GM19023 (cell line): ENCODE measurements at regions not wholly inside any gene's neighbourhood (a gene's known extent, or its start where the extent isn't known, plus 50 kb on each side); places are given as distances from the start of the nearest gene placed in this dataset.

Source experiments
- ATAC-seq: cut with Tn5 transposase; IDR thresholded peaks from one replicate; pipeline ENCODE4 v1.9.1; 2021; ENCODE audit warnings: mild to moderate bottlenecking, moderate library complexity; ENCODE audit not compliant: unreplicated experiment

- no peak for ATAC-seq
These were observed 393.7 kb upstream of the OPRM1 start for GRCh38 chr6:153645326-153645725.

GRCh38 chr6:153644000-153644399, 395.0 kb upstream of the OPRM1 start:
- ATAC-seq = no peak

- no peak for ATAC-seq
These were observed 404.6 kb upstream of the OPRM1 start for GRCh38 chr6:153634416-153634815.

DNA sequence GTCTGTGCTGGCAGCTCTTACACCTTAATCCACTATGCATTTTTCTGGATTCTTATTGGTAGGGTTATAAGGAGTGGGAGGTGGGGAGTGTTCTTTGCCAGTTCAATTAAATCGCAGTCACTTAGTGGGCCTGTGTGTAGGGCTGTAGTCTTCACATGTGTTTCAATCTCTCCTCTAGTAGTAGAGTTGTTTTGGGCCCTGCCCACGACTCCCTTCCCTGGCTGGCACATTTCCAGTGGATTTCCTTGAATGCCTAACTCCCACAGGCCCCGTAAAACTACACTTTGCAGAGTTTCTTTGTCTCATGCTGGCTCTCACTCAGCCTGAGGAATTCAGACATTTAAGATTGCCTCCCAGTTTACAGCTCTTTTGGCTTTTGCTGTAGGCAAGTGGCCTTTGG, 414.0 kb upstream of the OPRM1 start:
- no peak for ATAC-seq

- no peak for ATAC-seq
These were observed 414.5 kb upstream of the OPRM1 start for GRCh38 chr6:153624528-153624927.

DNA sequence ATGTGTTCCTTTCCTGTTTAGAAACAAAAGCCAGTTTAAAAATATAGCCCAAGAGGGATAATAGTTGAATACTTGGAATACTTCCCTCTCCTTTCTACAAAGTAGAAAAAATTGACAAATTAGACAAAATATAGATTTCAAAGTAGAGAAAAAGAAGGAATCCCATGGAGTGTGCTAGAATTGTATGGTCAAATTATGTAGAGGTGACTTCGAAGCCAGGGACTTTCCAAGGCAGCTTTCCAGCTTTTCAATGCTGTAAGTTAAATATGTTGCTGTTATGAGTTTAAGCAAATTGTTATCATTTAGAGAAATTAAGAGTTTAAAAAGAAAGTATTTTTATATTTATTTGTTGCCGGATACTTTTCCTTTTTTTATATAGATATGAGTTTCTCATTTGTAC, 415.5 kb upstream of the OPRM1 start:
- no peak for ATAC-seq

DNA sequence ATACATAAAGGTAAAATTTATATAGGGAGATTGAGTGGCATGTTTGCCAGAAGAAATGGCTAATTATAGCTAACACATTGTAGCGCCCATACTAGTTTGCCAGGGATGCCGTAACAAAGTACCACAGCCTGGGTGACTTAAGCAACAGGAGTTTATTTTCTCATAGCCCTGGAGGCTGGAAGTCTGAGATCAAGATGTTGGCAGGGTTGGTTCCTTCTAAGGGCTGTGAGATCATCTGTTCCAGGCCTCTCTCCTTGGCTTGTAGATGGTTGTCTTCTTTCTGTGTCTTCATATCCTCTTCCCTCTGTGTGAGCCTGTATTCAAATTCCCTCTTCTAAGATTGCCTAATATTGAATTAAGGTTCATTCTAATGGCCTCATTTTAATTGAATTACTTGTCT, 417.5 kb upstream of the OPRM1 start:
- ATAC-seq = no peak

GRCh38 chr6:153621070-153621469, 418.0 kb upstream of the OPRM1 start:
- no peak for ATAC-seq

DNA sequence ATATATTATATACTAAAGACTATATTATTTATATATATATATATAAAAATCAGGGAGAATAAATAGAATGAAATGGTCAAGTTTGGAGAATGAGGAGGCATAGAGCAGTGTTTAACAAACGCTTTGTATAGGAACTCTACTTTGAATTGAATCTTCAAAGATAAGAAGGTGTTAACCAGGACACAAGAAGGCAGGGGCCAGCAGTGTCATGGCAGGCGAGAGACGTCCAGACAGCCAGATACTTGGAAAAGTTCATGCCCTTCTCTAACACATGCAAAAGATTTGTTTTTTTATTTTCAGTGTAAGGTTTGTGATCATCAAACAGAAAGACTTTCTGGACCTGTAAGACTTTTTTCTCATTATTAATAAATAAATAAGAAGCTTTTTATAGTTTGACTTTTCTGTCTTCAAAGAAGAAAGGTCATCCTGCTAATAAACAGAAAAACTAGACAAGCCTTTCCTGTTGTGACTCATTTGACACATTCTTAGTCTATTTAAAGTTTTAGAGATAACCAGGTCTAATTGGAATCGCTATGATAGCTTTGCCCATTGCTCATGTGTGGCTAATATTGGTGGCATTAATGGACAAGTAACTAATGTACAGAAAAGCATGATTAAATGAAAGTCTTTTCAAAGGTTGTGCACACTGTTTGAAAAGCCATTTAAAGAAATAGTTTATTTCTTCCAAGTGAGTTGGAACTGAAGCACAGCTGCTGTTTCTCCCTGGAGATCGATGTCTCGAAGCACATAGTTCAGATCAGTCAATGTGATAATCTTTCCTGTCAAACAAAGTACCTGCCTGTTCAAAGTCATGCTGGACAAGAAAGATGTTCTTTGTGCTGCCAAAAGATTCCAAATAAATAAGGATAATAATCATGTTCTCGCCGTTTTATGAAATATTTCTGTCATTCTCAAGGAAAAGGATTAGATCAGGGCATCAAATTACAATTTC, 420.4 kb upstream of the OPRM1 start:
- no peak for ATAC-seq

- ATAC-seq = no peak
These were observed 422.5 kb upstream of the OPRM1 start for GRCh38 chr6:153616506-153616905.

DNA sequence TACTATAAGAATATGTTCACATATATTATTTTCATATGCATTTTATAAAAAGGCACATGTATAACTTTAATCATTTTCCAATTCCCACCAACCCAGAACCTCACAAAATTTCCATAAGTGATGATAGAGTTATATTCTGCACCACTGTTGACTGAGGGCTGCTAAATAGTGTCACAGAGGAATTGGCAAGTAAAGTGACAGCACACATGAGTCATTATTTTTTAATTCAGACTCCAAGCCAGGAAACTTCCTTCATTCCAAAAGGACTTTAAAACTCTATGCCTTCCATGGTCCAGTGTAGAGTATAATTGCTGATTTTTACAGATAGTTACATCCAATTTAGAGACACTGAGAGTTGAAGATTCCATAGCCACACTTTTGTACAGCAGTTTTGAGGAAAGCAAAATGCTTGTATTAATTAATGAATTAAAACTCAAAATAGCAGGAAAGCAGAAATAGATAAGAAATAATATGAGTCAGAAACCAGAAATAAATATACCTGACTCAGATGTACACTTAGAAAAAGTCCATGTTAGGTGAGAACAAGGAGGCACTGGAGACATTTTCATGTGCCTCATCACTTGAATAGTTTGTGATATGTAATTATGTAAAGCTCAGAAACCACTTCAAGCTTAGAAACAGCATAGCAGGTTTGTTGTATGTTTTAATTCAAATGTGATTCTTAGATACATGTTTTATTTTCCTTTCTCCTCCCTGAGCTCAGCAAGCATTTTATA, 425.2 kb upstream of the OPRM1 start:
- ATAC-seq = no peak

DNA sequence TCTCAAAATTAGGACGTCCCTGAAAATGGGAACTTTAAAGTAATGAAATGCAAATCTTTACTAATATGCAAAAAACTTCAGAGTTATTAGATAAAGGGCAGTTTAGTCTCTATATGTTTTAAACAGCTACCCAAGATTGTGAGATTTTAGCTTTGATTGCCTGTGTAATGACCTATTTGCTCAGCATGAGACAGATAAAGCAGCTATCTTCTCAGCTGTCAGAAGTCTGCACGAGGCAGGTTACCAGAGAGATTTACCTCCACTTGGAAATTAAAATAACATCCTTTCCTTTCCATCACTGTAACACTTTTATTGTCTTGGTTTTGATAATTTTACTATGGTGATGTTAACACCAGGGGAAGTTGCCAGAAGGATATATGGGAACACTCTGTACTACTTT, 436.6 kb upstream of the OPRM1 start:
- no peak for ATAC-seq

DNA sequence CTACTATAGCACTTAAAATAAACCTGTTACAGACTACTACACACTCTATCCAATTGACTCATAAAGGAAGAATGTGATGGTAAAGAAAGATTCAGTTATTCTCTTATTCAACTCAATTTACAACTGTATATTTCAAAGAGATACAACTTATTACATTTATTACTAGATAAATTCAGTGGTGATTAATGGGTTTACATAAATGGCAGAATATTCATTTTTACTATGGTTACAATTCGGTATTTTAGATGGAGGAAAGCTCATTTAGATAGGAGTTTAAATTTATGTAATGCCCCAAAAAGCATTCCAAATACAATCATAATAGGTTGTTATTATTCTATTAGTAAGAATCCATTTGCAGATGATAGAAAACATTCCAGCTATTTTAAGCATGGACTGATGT, 439.1 kb upstream of the OPRM1 start:
- ATAC-seq = no peak

DNA sequence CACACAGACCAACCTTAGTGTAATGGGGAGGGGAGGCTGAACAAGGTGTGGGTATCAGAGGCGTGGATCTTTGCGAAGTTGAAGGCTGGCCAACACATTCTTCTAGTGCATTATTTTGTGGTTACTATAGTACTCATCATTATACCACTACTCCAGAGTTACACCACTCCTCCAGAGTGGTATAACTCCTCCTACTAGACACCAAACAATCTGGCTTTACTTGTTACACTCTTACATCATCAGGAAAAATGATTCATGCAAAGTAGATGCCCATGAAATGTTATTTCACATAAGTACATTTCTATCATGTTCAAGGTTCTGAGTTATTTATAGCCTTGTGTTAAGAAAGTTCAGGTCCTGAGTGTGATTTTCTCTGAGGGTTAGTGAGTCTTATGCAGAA, 443.1 kb upstream of the OPRM1 start:
- no peak for ATAC-seq

DNA sequence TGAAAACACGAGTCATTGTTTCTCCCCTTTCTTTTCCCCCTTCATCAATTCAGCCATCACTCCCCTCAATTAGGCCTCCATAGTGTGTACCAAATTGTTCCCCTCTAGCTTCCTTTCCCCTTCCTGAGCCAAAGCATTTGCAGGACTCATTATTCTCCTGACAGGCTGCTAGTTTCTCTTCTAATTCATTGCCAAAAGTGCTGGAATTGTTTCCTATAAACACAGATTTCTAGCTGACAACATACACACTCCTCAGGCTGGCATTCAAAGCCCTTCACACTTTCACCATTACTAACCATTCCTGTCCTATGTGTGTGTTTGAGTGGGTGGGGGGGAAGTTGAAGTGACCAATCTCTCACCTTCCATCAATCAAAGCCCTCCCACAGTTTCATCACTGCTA, 444.2 kb upstream of the OPRM1 start:
- no peak for ATAC-seq

DNA sequence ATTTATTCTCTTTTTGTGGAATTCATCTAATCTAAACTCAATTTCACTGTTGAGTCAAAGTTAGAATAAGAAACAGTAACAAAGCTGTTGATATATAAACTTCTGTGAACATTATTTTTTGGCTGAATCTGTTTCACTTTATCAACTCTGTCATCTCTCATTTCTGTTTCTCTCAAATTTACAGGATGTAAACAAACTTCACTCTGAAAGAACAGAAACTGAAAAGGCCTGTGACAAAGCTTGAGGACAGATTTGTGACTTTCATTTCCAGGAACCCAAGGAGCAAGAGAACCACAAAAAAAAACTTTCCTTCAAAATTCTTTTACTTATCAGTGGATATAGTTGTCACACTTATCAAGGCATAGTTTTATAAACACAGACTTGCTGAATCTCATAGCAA, 447.9 kb upstream of the OPRM1 start:
- ATAC-seq = no peak

DNA sequence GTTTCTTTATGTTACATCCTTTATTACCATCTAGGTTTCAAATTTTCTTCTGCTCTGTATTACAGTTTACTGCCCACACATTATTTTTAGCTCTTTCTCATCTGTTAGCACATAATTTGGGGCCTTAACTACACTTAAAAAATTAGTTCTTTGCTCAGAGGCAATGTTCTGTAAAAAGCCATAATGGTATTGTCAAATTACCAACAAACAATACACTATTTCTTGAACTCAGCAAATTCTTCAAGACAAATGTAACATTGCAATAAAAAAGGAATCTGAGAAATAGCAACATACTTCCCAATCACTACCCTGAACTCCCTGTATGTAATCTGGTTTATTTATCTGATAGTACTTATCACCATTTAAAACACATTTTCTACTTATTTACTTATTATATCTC, 448.6 kb upstream of the OPRM1 start:
- ATAC-seq = no peak

- ATAC-seq = no peak
These were observed 450.7 kb upstream of the OPRM1 start for GRCh38 chr6:153588330-153588729.

DNA sequence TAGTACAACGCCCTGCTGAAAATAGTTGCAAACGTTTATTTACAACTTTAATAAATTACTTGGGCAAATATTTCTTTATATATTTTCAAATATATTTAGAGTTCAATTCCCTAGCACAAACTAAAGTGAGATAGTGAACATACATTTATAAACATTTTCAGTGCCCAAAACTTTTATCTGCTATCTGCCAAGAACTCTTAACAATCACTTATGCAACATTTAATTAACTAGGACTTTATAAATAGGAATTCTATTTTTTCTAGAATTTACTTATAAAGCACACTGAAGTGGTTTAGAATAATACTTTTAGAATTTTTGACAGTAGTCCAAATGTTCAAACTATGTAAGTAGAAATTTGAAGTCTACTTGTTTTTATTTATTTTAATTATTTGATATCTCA, 452.6 kb upstream of the RGS17 start:
- no peak for ATAC-seq

- ATAC-seq = no peak
These were observed 449.7 kb upstream of the RGS17 start for GRCh38 chr6:153580776-153581175.

GRCh38 chr6:153575528-153575927, 444.4 kb upstream of the RGS17 start:
- ATAC-seq = no peak

- no peak for ATAC-seq
These were observed 443.1 kb upstream of the RGS17 start for GRCh38 chr6:153574231-153574630.
